Fibroblast of lung (primary cell): ENCODE measurements at regions not wholly inside any gene's neighbourhood (a gene's known extent, or its start where the extent isn't known, plus 50 kb on each side); places are given as distances from the start of the nearest gene placed in this dataset.

Experiments used
- CTCF ChIP-seq, 2 donors: IDR thresholded peaks in 1 of 2; conservative IDR thresholded peaks in 1 of 2; 1 replicate in 1 of 2; 2 replicates in 1 of 2; pipeline ENCODE4 v1.5.1; 2011 to 2012; ENCODE audit warnings: low read length in 2 of 2, control low read depth in 1 of 2, inconsistent platforms in 1 of 2, low read depth in 1 of 2, mild to moderate bottlenecking in 1 of 2
- EZH2 ChIP-seq: IDR thresholded peaks from 2 replicates; pipeline ENCODE4 v1.5.1; 2012; ENCODE audit warnings: low read length, control low read depth, mild to moderate bottlenecking; ENCODE audit errors: missing control alignments

GRCh38 chrX:4878640-4879039, 1165.2 kb upstream of the PRKX start:
- no peak for TF ChIP-seq CTCF (conservative IDR thresholded peaks at IDR 0.05 in 1 of 2, IDR thresholded peaks at IDR 0.05 in 1 of 2; ENCODE audit: low read depth in 1 of 2, low read length in 2 of 2)
- no peak for TF ChIP-seq EZH2
